Prostate gland (tissue), 2 donors: ENCODE measurements at regions not wholly inside any gene's neighbourhood (a gene's known extent, or its start where the extent isn't known, plus 50 kb on each side); places are given as distances from the start of the nearest gene placed in this dataset.

ENCODE experiments used
- DNase-seq: peaks from one replicate; pipeline ENCODE4 v3.0.0-alpha.2; 2019; ENCODE audit warnings: low spot score
- H3K27ac ChIP-seq, 2 donors: fragments of 200-600 bp; sonication (generic); 2 replicates each; pipeline ENCODE4 v1.5.1; 2017 to 2019
- H3K27me3 ChIP-seq: fragments of 200-600 bp; sonication (generic); replicated peaks from 2 replicates; pipeline ENCODE4 v1.5.1; 2019; ENCODE audit not compliant: insufficient read depth
- H3K36me3 ChIP-seq, 2 donors: fragments of 200-600 bp; sonication (generic); 1 replicate in 1 of 2; 2 replicates in 1 of 2; pipeline versions ENCODE4 v1.5.1 to v1.8.1; 2017 to 2019
- H3K4me1 ChIP-seq: fragments of 200-600 bp; sonication (generic); replicated peaks from 2 replicates; pipeline ENCODE4 v1.5.1; 2019
- H3K4me3 ChIP-seq, 2 donors: fragments of 200-600 bp; sonication (generic); 2 replicates each; pipeline ENCODE4 v1.5.1; 2017 to 2019
- H3K9me3 ChIP-seq: fragments of 200-600 bp; sonication (generic); 2 replicates; pipeline ENCODE4 v1.5.1; 2017
- CTCF ChIP-seq, 4 experiments: fragments of 200-600 bp in 2 of 4; fragments of 450-650 bp in 2 of 4; sonication (generic) in 2 of 4; IDR thresholded peaks; 1 replicate in 3 of 4; 2 replicates in 1 of 4; pipeline ENCODE4 v1.5.1; 2016 to 2019; ENCODE audit warnings: antibody characterized with exemption in 4 of 4, mild to moderate bottlenecking in 2 of 4, moderate library complexity in 2 of 4
- POLR2A ChIP-seq: fragments of 450-650 bp; IDR thresholded peaks from one replicate; pipeline ENCODE4 v1.6.1; 2016; ENCODE audit warnings: antibody characterized with exemption, mild to moderate bottlenecking
- POLR2AphosphoS5 ChIP-seq: sonication (generic); formaldehyde crosslinking; IDR thresholded peaks from one replicate; pipeline ENCODE4 v1.6.1; 2017; ENCODE audit warnings: antibody characterized with exemption
- WGBS: methylation state at CpG from one replicate; pipeline ENCODE4 v1.1.5; 2018; 5-methylcytosine and 5-hydroxymethylcytosine counted together
- intact Hi-C: fragments of 100-400 bp; cut with DNase I; formaldehyde crosslinking; loops from one replicate; pipeline ENCODE4 v1.14.2; 2022
- small RNA-seq, 2 donors: library from RNA; depleted of rRNA; stranded (forward); fragments of <200 nt; gene quantifications; one replicate each; pipeline ENCODE3, GENCODE V24; 2016

GRCh38 chr18:75478996-75479880, 51.7 kb upstream of the SMIM21 start:
- Histone ChIP-seq H3K9me3 (no peaks in the 10 kb centered on the region), H3K4me3 (no peak overlapping the region), H3K36me3 (no peaks in the 10 kb centered on the region), H3K27ac (no peak overlapping the region), H3K27me3 (no peaks in the 10 kb centered on the region), H3K4me1 (no peaks in the 10 kb centered on the region)
- TF ChIP-seq POLR2A (no peak), CTCF (IDR thresholded peaks at IDR 0.05) (peak; percentile 12 to 64 (median 58)), POLR2AphosphoS5 (peak; percentile 19)
- intact Hi-C loops = loop anchor here (5.0 kb wide), 1 partner anchor 827 kb away; no protein-coding TSS in a partner anchor
- DNase-seq = no peak
- 50% methylated on average over 8 of the region's 8 CpGs for WGBS

- Histone ChIP-seq H3K4me3 (no peak overlapping the region), H3K36me3 (no peaks in the 10 kb centered on the region), H3K9me3 (no peaks in the 10 kb centered on the region), H3K27me3 (no peaks in the 10 kb centered on the region), H3K4me1 (no peaks in the 10 kb centered on the region), H3K27ac (no peak overlapping the region)
- TF ChIP-seq POLR2AphosphoS5 = no peak
- TF ChIP-seq POLR2A = no peak
- TF ChIP-seq CTCF (IDR thresholded peaks at IDR 0.05) = no peak
- WGBS = 92% methylated on average over 1 of the region's 1 CpG
- intact Hi-C loops = loop anchor here (5.0 kb wide), 1 partner anchor 826 kb away; no protein-coding TSS in a partner anchor
- DNase-seq = no peak
Measured at GRCh38 chr18:75477900-75478299, 50.4 kb upstream of the SMIM21 start.

Small RNA genes in the stretch of these regions (small RNA-seq; reads per million reads assigned to genes)
- gene AC021506.2 = 0 reads per million in 2 donors
